ENCODE measurements at regions not wholly inside any gene's neighbourhood (a gene's known extent, or its start where the extent isn't known, plus 50 kb on each side); places are given as distances from the start of the nearest gene placed in this dataset.
A peak's percentile ranks its signal among the peaks of the same experiment; 100 is the strongest.
"Not testable (repeated sequence)": the region's sequence is repeated elsewhere in the genome, so short reads cannot be mapped to it uniquely, and the experiment has no call there.

GRCh38 chr14:105682956-105683570, 156.7 kb downstream of the TMEM121 start:
- no TSS peak for BruUV-seq (replicated peaks)

GRCh38 chr14:105684056-105684455, 157.7 kb downstream of the TMEM121 start:
- BruUV-seq (replicated peaks); H3K27me3 Mint-ChIP-seq (ENCODE audit: insufficient read depth, unreplicated experiment); POLR2A ChIA-PET; H3K27me3 ChIP-seq (replicated peaks; ENCODE audit: control insufficient read depth, insufficient read depth, low read length); H3K9me3 Mint-ChIP-seq (ENCODE audit: unreplicated experiment); H3K4me3 Mint-ChIP-seq (ENCODE audit: unreplicated experiment); H3K9me3 ChIP-seq; H3K4me3 ChIP-seq (ENCODE audit: low read depth, low read length); H3K4me1 ChIP-seq; H3K4me1 Mint-ChIP-seq (ENCODE audit: low read depth, unreplicated experiment); CTCF ChIA-PET; H3K27ac Mint-ChIP-seq (ENCODE audit: unreplicated experiment); H3K36me3 Mint-ChIP-seq (ENCODE audit: insufficient read depth, unreplicated experiment); H3K36me3 ChIP-seq (ENCODE audit: control insufficient read depth, insufficient read depth, low read length): not testable (repeated sequence)
- intact Hi-C loops (cut with micrococcal nuclease; ENCODE audit: unreplicated experiment), result loop anchor here (5.0 kb wide), 1 partner anchor 248 kb away; no protein-coding TSS in a partner anchor
- peak in 1 of 2 experiments; percentile 15 for DNase-seq

More at GRCh38 chr14:105682956-105683570, 156.7 kb downstream of the TMEM121 start:
- H3K36me3 ChIP-seq (ENCODE audit: control insufficient read depth, insufficient read depth, low read length), result no peaks in the 10 kb centered on the region
- no peak overlapping the region for H3K27ac Mint-ChIP-seq (ENCODE audit: unreplicated experiment)
- H3K36me3 Mint-ChIP-seq (ENCODE audit: insufficient read depth, unreplicated experiment), result no peaks in the 10 kb centered on the region
- H3K27me3 Mint-ChIP-seq (ENCODE audit: insufficient read depth, unreplicated experiment), result no peaks in the 10 kb centered on the region
- H3K9me3 Mint-ChIP-seq (ENCODE audit: unreplicated experiment), result no peaks in the 10 kb centered on the region
- CTCF ChIA-PET, result no interaction called here
- POLR2A ChIA-PET, result no interaction called here
- no peak overlapping the region for H3K4me3 ChIP-seq (ENCODE audit: low read depth, low read length)
- TF ChIP-seq CTCF (IDR thresholded peaks at IDR 0.05; ENCODE audit: insufficient read depth in 1 of 2, low read depth in 1 of 2, low read length in 1 of 2, severe bottlenecking in 1 of 2, unreplicated experiment in 1 of 2), result no peak
- H3K4me1 ChIP-seq, result no peaks in the 10 kb centered on the region
- H3K9me3 ChIP-seq, result no peaks in the 10 kb centered on the region
- DNase-seq, result no peak
- no peaks in the 10 kb centered on the region for H3K27me3 ChIP-seq (replicated peaks; ENCODE audit: control insufficient read depth, insufficient read depth, low read length)
- no peak overlapping the region for H3K4me3 Mint-ChIP-seq (ENCODE audit: unreplicated experiment)
- no peaks in the 10 kb centered on the region for H3K4me1 Mint-ChIP-seq (ENCODE audit: low read depth, unreplicated experiment)
- intact Hi-C loops (cut with micrococcal nuclease; ENCODE audit: unreplicated experiment), result loop anchor here (5.0 kb wide), 1 partner anchor 249 kb away; no protein-coding TSS in a partner anchor

- H3K27me3 Mint-ChIP-seq (ENCODE audit: insufficient read depth, unreplicated experiment), result not testable (repeated sequence)
Measured at GRCh38 chr14:105684597-105684996, 158.2 kb downstream of the TMEM121 start.

GRCh38 chr14:105685003-105685402, 158.6 kb downstream of the TMEM121 start:
- TF ChIP-seq CTCF (IDR thresholded peaks at IDR 0.05; ENCODE audit: insufficient read depth in 1 of 2, low read depth in 1 of 2, low read length in 1 of 2, severe bottlenecking in 1 of 2, unreplicated experiment in 1 of 2), result no peak
- H3K4me1 ChIP-seq, result no peaks in the 10 kb centered on the region
- no peaks in the 10 kb centered on the region for H3K36me3 ChIP-seq (ENCODE audit: control insufficient read depth, insufficient read depth, low read length)
- Mint-ChIP-seq H3K27ac (ENCODE audit: unreplicated experiment) (no peak overlapping the region), H3K4me3 (ENCODE audit: unreplicated experiment) (no peak overlapping the region), H3K9me3 (ENCODE audit: unreplicated experiment) (peaks cover 17% of the 10 kb centered on the region), H3K36me3 (ENCODE audit: insufficient read depth, unreplicated experiment) (no peaks in the 10 kb centered on the region), H3K27me3 (ENCODE audit: insufficient read depth, unreplicated experiment) (no peaks in the 10 kb centered on the region), H3K4me1 (ENCODE audit: low read depth, unreplicated experiment) (no peaks in the 10 kb centered on the region)
- no peak for DNase-seq
- H3K4me3 ChIP-seq (ENCODE audit: low read depth, low read length), result no peak overlapping the region
- peaks cover 4% of the 10 kb centered on the region; the same call in 1 of the 2 replicates for H3K9me3 ChIP-seq
- ChIA-PET POLR2A (no interaction called here), CTCF (no interaction called here)
- no peaks in the 10 kb centered on the region for H3K27me3 ChIP-seq (replicated peaks; ENCODE audit: control insufficient read depth, insufficient read depth, low read length)
- intact Hi-C loops (cut with micrococcal nuclease; ENCODE audit: unreplicated experiment), result no loop called here
- no TSS peak for BruUV-seq (replicated peaks)

More at GRCh38 chr14:105684597-105684996, 158.2 kb downstream of the TMEM121 start:
- H3K27ac Mint-ChIP-seq (ENCODE audit: unreplicated experiment); H3K27me3 ChIP-seq (replicated peaks; ENCODE audit: control insufficient read depth, insufficient read depth, low read length); POLR2A ChIA-PET; H3K4me1 ChIP-seq; BruUV-seq (replicated peaks); H3K36me3 ChIP-seq (ENCODE audit: control insufficient read depth, insufficient read depth, low read length); H3K4me1 Mint-ChIP-seq (ENCODE audit: low read depth, unreplicated experiment); H3K4me3 Mint-ChIP-seq (ENCODE audit: unreplicated experiment); H3K9me3 ChIP-seq; H3K36me3 Mint-ChIP-seq (ENCODE audit: insufficient read depth, unreplicated experiment); H3K4me3 ChIP-seq (ENCODE audit: low read depth, low read length); CTCF ChIA-PET: not testable (repeated sequence)
- intact Hi-C loops (cut with micrococcal nuclease; ENCODE audit: unreplicated experiment), result loop anchor here (5.0 kb wide), 1 partner anchor 248 kb away; no protein-coding TSS in a partner anchor
- peaks cover 13% of the 10 kb centered on the region for H3K9me3 Mint-ChIP-seq (ENCODE audit: unreplicated experiment)
- DNase-seq, result peak in 1 of 2 experiments; percentile 4

- BruUV-seq (replicated peaks); H3K4me3 Mint-ChIP-seq (ENCODE audit: unreplicated experiment); intact Hi-C loops (cut with micrococcal nuclease; ENCODE audit: unreplicated experiment); POLR2A ChIA-PET; H3K4me1 ChIP-seq; CTCF ChIA-PET; H3K27me3 Mint-ChIP-seq (ENCODE audit: insufficient read depth, unreplicated experiment); H3K36me3 Mint-ChIP-seq (ENCODE audit: insufficient read depth, unreplicated experiment); H3K4me1 Mint-ChIP-seq (ENCODE audit: low read depth, unreplicated experiment); H3K27ac Mint-ChIP-seq (ENCODE audit: unreplicated experiment); H3K27me3 ChIP-seq (replicated peaks; ENCODE audit: control insufficient read depth, insufficient read depth, low read length); H3K36me3 ChIP-seq (ENCODE audit: control insufficient read depth, insufficient read depth, low read length); DNase-seq; H3K4me3 ChIP-seq (ENCODE audit: low read depth, low read length): not testable (repeated sequence)
- peaks cover 10% of the 10 kb centered on the region for H3K9me3 ChIP-seq
- H3K9me3 Mint-ChIP-seq (ENCODE audit: unreplicated experiment), result peaks cover 23% of the 10 kb centered on the region
Measured at GRCh38 chr14:105685605-105686004, 159.2 kb downstream of the TMEM121 start.

GRCh38 chr14:105686050-105686449, 159.7 kb downstream of the TMEM121 start:
- H3K4me1 ChIP-seq; H3K4me3 Mint-ChIP-seq (ENCODE audit: unreplicated experiment); BruUV-seq (replicated peaks); H3K36me3 Mint-ChIP-seq (ENCODE audit: insufficient read depth, unreplicated experiment); intact Hi-C loops (cut with micrococcal nuclease; ENCODE audit: unreplicated experiment); DNase-seq; H3K4me3 ChIP-seq (ENCODE audit: low read depth, low read length); POLR2A ChIA-PET; H3K36me3 ChIP-seq (ENCODE audit: control insufficient read depth, insufficient read depth, low read length); H3K27me3 Mint-ChIP-seq (ENCODE audit: insufficient read depth, unreplicated experiment); H3K27ac Mint-ChIP-seq (ENCODE audit: unreplicated experiment); CTCF ChIA-PET; H3K27me3 ChIP-seq (replicated peaks; ENCODE audit: control insufficient read depth, insufficient read depth, low read length); H3K4me1 Mint-ChIP-seq (ENCODE audit: low read depth, unreplicated experiment): not testable (repeated sequence)
- H3K9me3 ChIP-seq, result peaks cover 13% of the 10 kb centered on the region
- peaks cover 27% of the 10 kb centered on the region for H3K9me3 Mint-ChIP-seq (ENCODE audit: unreplicated experiment)
